Right lobe of liver (tissue), 6 donors: ENCODE measurements at regions not wholly inside any gene's neighbourhood (a gene's known extent, or its start where the extent isn't known, plus 50 kb on each side); places are given as distances from the start of the nearest gene placed in this dataset.

Source experiments
- ATAC-seq, 4 donors: fragments of 200-7000 bp; cut with Tn5 transposase; one replicate each; pipeline ENCODE4 v1.9.1; 2020; ENCODE audit warnings: mild to moderate bottlenecking in 4 of 4, moderate library complexity in 4 of 4
- DNase-seq, 3 donors: peaks; one replicate each; pipeline ENCODE4 v3.0.0-alpha.2; 2020
- H3K27ac ChIP-seq, 3 donors: fragments of 200-600 bp; one replicate each; pipeline ENCODE4 v1.8.0; 2022
- H3K27me3 ChIP-seq, 2 donors: fragments of 200-600 bp; one replicate each; pipeline ENCODE4 v1.8.0; 2022
- H3K36me3 ChIP-seq, 4 donors: fragments of 200-600 bp; sonication (generic) in 1 of 4; one replicate each; pipeline versions ENCODE4 v1.5.1 to v1.8.0; 2017 to 2022; ENCODE audit warnings: control low read depth in 1 of 4
- H3K4me1 ChIP-seq, 4 donors: fragments of 200-600 bp; sonication (generic) in 1 of 4; one replicate each; pipeline versions ENCODE4 v1.5.1 to v1.8.0; 2017 to 2022; ENCODE audit warnings: control low read depth in 1 of 4
- H3K4me3 ChIP-seq, 3 donors: fragments of 200-600 bp; one replicate each; pipeline ENCODE4 v1.8.0; 2022
- H3K9me3 ChIP-seq, 4 donors: fragments of 200-600 bp; sonication (generic) in 1 of 4; one replicate each; pipeline versions ENCODE4 v1.5.1 to v1.8.0; 2017 to 2022; ENCODE audit warnings: control low read depth in 1 of 4
- POLR2A ChIP-seq: fragments of 450-650 bp; IDR thresholded peaks from one replicate; pipeline ENCODE4 v1.6.1; 2017; ENCODE audit warnings: antibody characterized with exemption, mild to moderate bottlenecking
- WGBS: methylation state at CpG from one replicate; pipeline ENCODE4 v1.1.6; 2018; ENCODE audit warnings: low coverage, low lambda C conversion rate; ENCODE audit not compliant: insufficient coverage; ENCODE audit errors: missing lambda C conversion rate; 5-methylcytosine and 5-hydroxymethylcytosine counted together
- intact Hi-C, 2 donors: fragments of 100-400 bp; cut with DNase I; formaldehyde crosslinking; loops; one replicate each; pipeline versions ENCODE4 v1.11.2 to v1.14.1; 2022
- TF ChIP-seq, protein P1 (sequence below), 4 donors: fragments of 200-600 bp in 3 of 4; fragments of 450-650 bp in 1 of 4; IDR thresholded peaks; one replicate each; pipeline versions ENCODE4 v1.5.1 to v1.8.0; 2016 to 2022; ENCODE audit warnings: antibody characterized with exemption in 4 of 4, mild to moderate bottlenecking in 2 of 4
- donor health status: DM: no; HTN: yes; CAD: no.
- donor health status: DM: no; HTN: no; CAD: no.
- donor health status: DM: no; HTN: no; CAD: no.
- donor health status: DM: no; HTN: yes; CAD: no.
- donor health status: DM: no; HTN: yes; CAD: no.

DNA sequence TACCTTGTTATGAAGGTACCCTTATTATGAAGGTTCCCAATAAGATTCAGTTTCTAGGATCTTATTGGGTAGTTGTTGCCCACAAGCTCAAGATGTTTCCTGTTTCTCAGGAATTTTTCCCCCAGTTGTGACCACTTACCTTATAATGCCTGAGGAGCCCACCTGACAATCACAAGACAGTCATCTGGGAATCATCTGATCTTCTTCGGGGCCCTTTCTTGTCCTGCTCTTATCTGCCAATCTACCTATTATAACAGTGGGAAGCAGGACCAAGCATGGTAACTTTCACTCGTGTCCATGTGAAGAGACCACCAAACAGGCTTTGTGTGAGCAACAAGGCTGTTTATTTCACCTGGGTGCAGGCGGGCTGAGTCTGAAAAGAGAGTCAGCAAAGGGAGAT lies 825.5 kb downstream of the BCL11B start:
- no peak for DNase-seq
- intact Hi-C loops = no loop called here
- 36% methylated on average over 3 of the region's 3 CpGs for WGBS
- TF ChIP-seq, protein P1, sequence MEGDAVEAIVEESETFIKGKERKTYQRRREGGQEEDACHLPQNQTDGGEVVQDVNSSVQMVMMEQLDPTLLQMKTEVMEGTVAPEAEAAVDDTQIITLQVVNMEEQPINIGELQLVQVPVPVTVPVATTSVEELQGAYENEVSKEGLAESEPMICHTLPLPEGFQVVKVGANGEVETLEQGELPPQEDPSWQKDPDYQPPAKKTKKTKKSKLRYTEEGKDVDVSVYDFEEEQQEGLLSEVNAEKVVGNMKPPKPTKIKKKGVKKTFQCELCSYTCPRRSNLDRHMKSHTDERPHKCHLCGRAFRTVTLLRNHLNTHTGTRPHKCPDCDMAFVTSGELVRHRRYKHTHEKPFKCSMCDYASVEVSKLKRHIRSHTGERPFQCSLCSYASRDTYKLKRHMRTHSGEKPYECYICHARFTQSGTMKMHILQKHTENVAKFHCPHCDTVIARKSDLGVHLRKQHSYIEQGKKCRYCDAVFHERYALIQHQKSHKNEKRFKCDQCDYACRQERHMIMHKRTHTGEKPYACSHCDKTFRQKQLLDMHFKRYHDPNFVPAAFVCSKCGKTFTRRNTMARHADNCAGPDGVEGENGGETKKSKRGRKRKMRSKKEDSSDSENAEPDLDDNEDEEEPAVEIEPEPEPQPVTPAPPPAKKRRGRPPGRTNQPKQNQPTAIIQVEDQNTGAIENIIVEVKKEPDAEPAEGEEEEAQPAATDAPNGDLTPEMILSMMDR (IDR thresholded peaks at IDR 0.05) = no peak
- TF ChIP-seq POLR2A = no peak
- no peaks in the 10 kb centered on the region for H3K4me1 ChIP-seq
- no peaks in the 10 kb centered on the region for H3K27me3 ChIP-seq
- H3K9me3 ChIP-seq = no peaks in the 10 kb centered on the region
- ATAC-seq = no peak
- no peaks in the 10 kb centered on the region for H3K36me3 ChIP-seq
- no peak overlapping the region for H3K4me3 ChIP-seq
- H3K27ac ChIP-seq = no peak overlapping the region

GRCh38 chr14:98456231-98456630 lies 815.8 kb downstream of the BCL11B start:
- intact Hi-C loops = no loop called here
- H3K27me3 ChIP-seq = no peaks in the 10 kb centered on the region
- H3K4me1 ChIP-seq = no peaks in the 10 kb centered on the region
- H3K4me3 ChIP-seq = no peak overlapping the region
- WGBS = 58% methylated on average over 6 of the region's 6 CpGs
- DNase-seq (no peak), ATAC-seq (no peak)
- no peaks in the 10 kb centered on the region for H3K36me3 ChIP-seq
- H3K27ac ChIP-seq = no peak overlapping the region
- no peak for TF ChIP-seq POLR2A
- TF ChIP-seq, protein P1 (IDR thresholded peaks at IDR 0.05) = no peak
- no peaks in the 10 kb centered on the region for H3K9me3 ChIP-seq

GRCh38 chr14:98458702-98459101 lies 813.3 kb downstream of the BCL11B start:
- Histone ChIP-seq H3K27ac (no peak overlapping the region), H3K9me3 (no peaks in the 10 kb centered on the region), H3K4me1 (no peaks in the 10 kb centered on the region), H3K27me3 (no peaks in the 10 kb centered on the region), H3K36me3 (no peaks in the 10 kb centered on the region), H3K4me3 (no peak overlapping the region)
- DNase-seq = no peak
- TF ChIP-seq POLR2A = no peak
- TF ChIP-seq, protein P1 (IDR thresholded peaks at IDR 0.05) = no peak
- intact Hi-C loops = no loop called here
- ATAC-seq = no peak

GRCh38 chr14:98462908-98463307 lies 809.1 kb downstream of the BCL11B start:
- H3K4me3 ChIP-seq = no peak overlapping the region
- H3K4me1 ChIP-seq = no peaks in the 10 kb centered on the region
- H3K9me3 ChIP-seq = no peaks in the 10 kb centered on the region
- ATAC-seq = no peak
- intact Hi-C loops = no loop called here
- no peaks in the 10 kb centered on the region for H3K36me3 ChIP-seq
- TF ChIP-seq POLR2A = no peak
- TF ChIP-seq, protein P1 (IDR thresholded peaks at IDR 0.05) = no peak
- H3K27ac ChIP-seq = no peak overlapping the region
- no peaks in the 10 kb centered on the region for H3K27me3 ChIP-seq
- WGBS = 54% methylated on average over 7 of the region's 7 CpGs
- DNase-seq = no peak

DNA sequence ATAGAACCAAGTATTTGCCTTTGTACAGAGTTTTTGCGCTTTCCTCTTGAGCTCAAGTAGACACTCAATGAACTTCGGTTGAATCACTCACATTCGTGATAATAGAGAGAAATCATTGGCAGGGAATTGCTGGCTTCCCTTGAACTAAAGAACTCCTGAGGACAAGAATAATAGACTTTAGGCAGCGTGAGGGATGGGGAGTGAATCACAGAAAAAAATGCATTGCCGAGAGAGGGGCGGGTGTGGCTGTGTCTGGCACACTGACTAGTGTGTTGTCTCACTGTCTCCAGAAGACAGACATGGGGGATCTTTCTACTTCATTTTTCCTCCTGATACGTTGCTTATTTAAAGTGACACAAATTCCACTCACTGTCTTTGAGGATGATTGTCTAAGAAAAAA lies 805.2 kb downstream of the BCL11B start:
- H3K36me3 ChIP-seq = no peaks in the 10 kb centered on the region
- no peak overlapping the region for H3K4me3 ChIP-seq
- TF ChIP-seq, protein P1 (IDR thresholded peaks at IDR 0.05) = no peak
- no peak for TF ChIP-seq POLR2A
- no peaks in the 10 kb centered on the region for H3K4me1 ChIP-seq
- 52% methylated on average over 7 of the region's 7 CpGs for WGBS
- DNase-seq (no peak), ATAC-seq (no peak)
- no peaks in the 10 kb centered on the region for H3K27me3 ChIP-seq
- H3K9me3 ChIP-seq = no peaks in the 10 kb centered on the region
- H3K27ac ChIP-seq = no peak overlapping the region
- intact Hi-C loops = no loop called here
